Large intestine (tissue), 3 donors: ENCODE measurements at regions not wholly inside any gene's neighbourhood (a gene's known extent, or its start where the extent isn't known, plus 50 kb on each side); places are given as distances from the start of the nearest gene placed in this dataset.

ENCODE experiments used
- DNase-seq, 2 donors: peaks; one replicate each; pipeline versions ENCODE4 v3.0.0 to v3.0.0-alpha.2; 2013
- H3K27ac ChIP-seq: one replicate; pipeline ENCODE4 v1.5.1; 2013; ENCODE audit warnings: low read length
- H3K27me3 ChIP-seq: 2 replicates; pipeline ENCODE4 v1.6.1; 2013; ENCODE audit warnings: low read length; ENCODE audit not compliant: control insufficient read depth, insufficient read depth
- H3K36me3 ChIP-seq: 2 replicates; pipeline ENCODE4 v1.6.1; 2013; ENCODE audit warnings: low read length; ENCODE audit not compliant: control insufficient read depth, insufficient read depth
- H3K4me1 ChIP-seq: one replicate; pipeline ENCODE4 v1.6.1; 2013; ENCODE audit warnings: low read length; ENCODE audit not compliant: control insufficient read depth, insufficient read depth
- H3K4me3 ChIP-seq: one replicate; pipeline ENCODE4 v1.5.1; 2013; ENCODE audit warnings: low read length
- H3K9me3 ChIP-seq: one replicate; pipeline ENCODE4 v1.6.1; 2013; ENCODE audit warnings: mild to moderate bottlenecking, low read depth, low read length, moderate library complexity; ENCODE audit not compliant: control insufficient read depth
- WGBS: methylation state at CpG from one replicate; pipeline ENCODE4 v1.1.5; 2013; ENCODE audit warnings: low lambda C conversion rate; ENCODE audit not compliant: insufficient coverage; 5-methylcytosine and 5-hydroxymethylcytosine counted together

GRCh38 chr1:97986041-97987005 lies 65.5 kb upstream of the DPYD start:
- no peak overlapping the region for H3K27ac ChIP-seq
- H3K9me3 ChIP-seq = no peaks in the 10 kb centered on the region
- no peaks in the 10 kb centered on the region for H3K36me3 ChIP-seq
- no peak for DNase-seq
- no peaks in the 10 kb centered on the region for H3K27me3 ChIP-seq
- H3K4me1 ChIP-seq = no peaks in the 10 kb centered on the region
- no peak overlapping the region for H3K4me3 ChIP-seq
- no CpG with 5 or more reads among the region's 15 CpGs for WGBS

GRCh38 chr1:97983126-97983525 lies 62.3 kb upstream of the DPYD start:
- DNase-seq = no peak
- Histone ChIP-seq H3K4me1 (no peaks in the 10 kb centered on the region), H3K27me3 (no peaks in the 10 kb centered on the region), H3K27ac (no peak overlapping the region), H3K9me3 (no peaks in the 10 kb centered on the region), H3K4me3 (no peak overlapping the region), H3K36me3 (no peaks in the 10 kb centered on the region)
- 100% methylated on average over 1 of the region's 2 CpGs for WGBS

- Histone ChIP-seq H3K4me1 (no peaks in the 10 kb centered on the region), H3K27ac (no peak overlapping the region), H3K4me3 (no peak overlapping the region), H3K36me3 (no peaks in the 10 kb centered on the region), H3K27me3 (no peaks in the 10 kb centered on the region), H3K9me3 (no peaks in the 10 kb centered on the region)
- no peak for DNase-seq
- WGBS = 37% methylated on average over 2 of the region's 2 CpGs
These were observed 59.7 kb upstream of the DPYD start for GRCh38 chr1:97980530-97980929.

GRCh38 chr1:97976801-97977200 lies 56.0 kb upstream of the DPYD start:
- Histone ChIP-seq H3K27ac (no peak overlapping the region), H3K4me3 (no peak overlapping the region), H3K36me3 (no peaks in the 10 kb centered on the region), H3K27me3 (no peaks in the 10 kb centered on the region), H3K4me1 (no peaks in the 10 kb centered on the region), H3K9me3 (no peaks in the 10 kb centered on the region)
- no peak for DNase-seq
